Right renal pelvis (tissue), 4 donors: ENCODE measurements at regions not wholly inside any gene's neighbourhood (a gene's known extent, or its start where the extent isn't known, plus 50 kb on each side); places are given as distances from the start of the nearest gene placed in this dataset.
A peak's percentile ranks its signal among the peaks of the same experiment; 100 is the strongest.
"Not testable (repeated sequence)": the region's sequence is repeated elsewhere in the genome, so short reads cannot be mapped to it uniquely, and the experiment has no call there.

Experiments used
- DNase-seq, 4 donors: peaks; one replicate each; pipeline ENCODE4 v3.0.0-alpha.2; 2013; ENCODE audit warnings: low read depth in 4 of 4, low spot score in 3 of 4, missing footprints in 1 of 4

DNA sequence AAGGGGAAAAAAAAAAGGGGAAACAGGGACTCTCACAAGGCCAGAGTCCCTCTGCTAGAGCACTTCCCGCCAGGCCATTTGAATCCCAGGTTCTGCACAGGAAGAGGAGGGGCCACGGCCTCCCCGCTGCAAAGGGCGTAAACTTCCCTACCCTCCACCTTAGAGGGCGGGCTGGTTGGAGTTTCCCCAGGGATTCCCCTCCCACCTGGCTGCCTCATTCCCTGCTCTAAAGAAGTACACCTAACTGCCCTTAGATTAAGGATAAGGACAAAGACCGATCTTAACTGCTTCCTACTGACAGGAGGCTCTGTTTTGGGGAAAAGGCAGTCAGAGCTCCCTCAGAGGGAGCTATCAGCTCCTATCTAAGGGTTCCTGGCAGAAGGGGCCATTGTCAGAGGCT, 102.0 kb upstream of the ARMC3 start:
- DNase-seq = no peak

GRCh38 chr10:22824984-22825383, 102.9 kb upstream of the ARMC3 start:
- no peak for DNase-seq

GRCh38 chr10:22824520-22824919, 103.3 kb upstream of the ARMC3 start:
- DNase-seq = no peak

GRCh38 chr10:22823109-22823508, 104.7 kb upstream of the ARMC3 start:
- no peak for DNase-seq

DNA sequence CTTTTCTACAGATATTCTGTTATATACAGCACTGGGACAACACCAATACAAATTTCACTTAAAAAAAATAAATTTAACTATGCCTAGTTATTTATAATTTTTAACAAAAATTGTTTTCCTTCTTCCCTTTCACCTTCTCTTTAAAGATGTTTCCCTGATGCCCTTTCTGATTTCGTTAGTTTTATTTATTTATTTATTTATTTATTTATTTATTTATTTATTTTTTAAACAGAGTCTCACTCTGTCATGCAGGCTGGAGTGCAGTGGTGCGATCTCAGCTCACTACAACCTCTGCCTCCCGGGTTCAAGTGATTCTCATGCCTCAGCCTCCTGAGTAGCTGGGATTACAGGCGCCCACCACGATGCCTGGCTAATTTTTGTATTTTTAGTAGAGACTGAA, 105.9 kb upstream of the ARMC3 start:
- not testable (repeated sequence) for DNase-seq

DNA sequence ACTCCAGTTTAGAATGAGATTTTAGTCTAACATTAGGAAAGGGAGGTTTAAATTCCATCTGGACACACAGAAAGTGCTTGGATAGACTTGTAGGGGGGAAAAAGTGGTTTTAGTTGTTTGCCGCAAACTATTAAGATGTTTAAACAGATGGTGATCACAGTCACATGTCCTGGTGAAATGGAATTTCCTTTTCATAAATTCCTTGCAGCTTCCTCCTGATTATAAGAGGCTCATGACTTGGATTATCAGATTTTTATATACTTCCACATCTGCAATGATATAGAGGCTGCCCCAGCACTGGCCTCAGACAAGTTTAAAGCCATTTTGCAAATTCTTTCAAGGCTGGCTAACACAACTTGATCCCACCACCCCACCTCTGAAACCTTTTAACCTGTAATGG, 106.4 kb upstream of the ARMC3 start:
- DNase-seq = no peak

GRCh38 chr10:22816298-22816653, 101.9 kb upstream of the PIP4K2A start:
- no peak for DNase-seq

DNA sequence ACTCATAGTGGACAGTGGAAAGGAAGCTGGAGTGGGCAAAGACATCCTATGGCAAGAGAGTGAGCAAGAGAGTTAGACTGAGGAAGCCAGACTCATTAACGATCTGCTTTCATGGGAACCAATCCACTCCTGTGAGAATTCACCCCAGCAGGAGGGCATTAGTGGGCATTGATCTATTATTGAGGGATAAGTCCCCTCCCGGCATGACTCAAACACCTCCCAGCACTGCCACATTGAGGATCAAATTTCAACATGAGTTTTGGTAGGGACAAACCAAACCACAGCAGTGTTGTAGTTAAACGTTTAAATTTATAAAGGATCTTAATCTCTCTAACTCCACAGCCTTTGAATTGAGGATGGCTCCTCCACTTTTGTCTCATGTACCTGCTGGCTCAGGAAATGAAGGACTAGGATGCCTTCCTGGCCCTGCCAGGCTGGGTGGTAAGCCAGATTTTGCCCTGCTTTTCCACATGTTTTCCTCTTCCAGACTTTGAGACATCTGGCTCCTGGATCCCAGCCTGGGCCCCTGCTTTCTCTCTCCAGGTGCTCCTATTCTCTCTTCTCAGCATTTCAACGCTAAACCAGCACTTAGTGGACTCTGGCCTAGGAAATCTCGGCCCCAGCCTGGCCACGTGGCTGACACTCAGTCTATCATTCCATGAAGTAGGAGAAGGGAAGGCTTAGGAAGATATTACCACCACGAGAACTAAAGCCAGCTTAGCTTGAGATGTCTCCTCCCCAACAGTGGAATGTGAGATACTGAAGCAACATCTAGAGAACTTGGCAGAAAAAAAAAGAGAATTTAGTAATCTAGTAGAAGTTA, 96.5 kb upstream of the PIP4K2A start:
- DNase-seq = no peak

DNA sequence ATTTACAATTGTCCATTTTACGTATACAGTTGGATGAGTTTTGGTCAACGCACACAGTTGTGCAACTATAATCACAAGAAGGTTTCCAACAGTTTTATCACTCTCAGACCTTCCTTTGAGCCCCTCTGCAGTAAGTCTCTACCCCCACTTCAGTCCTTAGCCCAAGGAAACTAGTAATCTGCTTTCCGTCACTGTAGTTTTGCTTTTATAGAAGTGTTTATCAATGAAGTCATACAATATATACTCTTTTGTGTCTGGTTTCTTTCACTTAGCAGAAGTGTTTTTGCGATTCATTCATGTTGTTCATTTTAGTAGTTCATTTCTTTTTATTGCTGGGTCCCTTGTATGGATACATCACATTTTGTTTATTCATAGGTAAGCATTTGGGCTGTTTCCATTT, 92.9 kb upstream of the PIP4K2A start:
- no peak for DNase-seq

- no peak for DNase-seq
Observed at GRCh38 chr10:22805304-22805703, 90.9 kb upstream of the PIP4K2A start.

- DNase-seq = no peak
Observed at GRCh38 chr10:22803261-22803885, 89.0 kb upstream of the PIP4K2A start.

DNA sequence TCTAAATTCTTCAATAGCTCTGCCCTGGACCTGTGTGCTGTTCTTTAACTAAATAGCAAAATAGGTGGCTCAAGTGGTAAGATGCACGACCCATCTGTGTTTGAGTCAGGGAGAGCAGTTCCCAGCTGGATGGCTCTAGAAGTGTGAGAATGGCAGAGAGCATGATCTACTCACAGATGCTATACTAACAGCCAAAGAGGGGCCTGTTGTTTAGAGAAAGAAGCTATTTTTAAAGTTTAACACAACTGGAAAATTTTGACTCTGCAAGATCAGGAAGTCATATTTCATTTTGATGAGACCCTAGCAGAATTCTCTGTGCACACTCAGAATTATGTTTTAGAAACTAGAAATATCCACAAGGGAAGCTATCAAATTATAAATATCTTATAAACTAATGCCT, 87.4 kb upstream of the PIP4K2A start:
- peak in 3 of 4 donors; percentile 20 to 33 (median 33) for DNase-seq

DNA sequence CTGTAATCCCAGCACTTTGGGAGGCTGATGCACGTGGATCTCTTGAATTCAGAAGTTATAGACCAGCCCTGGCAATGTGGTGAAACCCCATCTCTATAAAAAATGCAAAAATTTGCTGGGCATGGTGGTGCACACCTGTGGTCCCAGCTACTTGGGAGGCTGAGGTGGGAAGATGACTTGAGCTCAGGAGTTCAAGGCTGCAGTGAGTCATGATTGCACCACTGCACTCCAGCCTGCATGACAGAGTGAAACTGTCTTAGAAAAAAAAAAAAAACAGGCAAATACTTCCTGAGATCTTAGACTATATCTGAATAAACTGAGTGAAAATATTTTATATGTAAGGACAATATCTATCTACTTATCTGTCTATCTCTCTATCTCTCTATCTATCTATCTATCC, 83.4 kb upstream of the PIP4K2A start:
- not testable (repeated sequence) for DNase-seq

DNA sequence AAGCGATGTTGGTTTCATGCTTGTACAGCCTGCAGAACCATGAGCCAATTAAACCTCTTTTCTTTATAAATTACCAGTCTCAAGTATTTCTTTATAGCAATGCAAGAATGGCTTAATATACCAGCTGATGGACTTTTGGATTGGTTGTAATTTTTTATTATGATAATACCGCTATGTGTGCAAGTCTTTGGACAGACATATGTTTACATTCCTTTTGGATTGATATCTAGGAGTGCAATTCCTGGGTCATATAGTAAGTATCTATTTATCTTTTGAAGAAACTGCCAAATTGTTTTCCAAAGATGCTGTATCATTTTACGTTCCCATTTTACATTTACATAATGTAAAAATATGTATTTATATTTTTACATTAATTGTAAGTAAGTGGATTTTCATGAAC, 81.2 kb upstream of the PIP4K2A start:
- DNase-seq = no peak

DNA sequence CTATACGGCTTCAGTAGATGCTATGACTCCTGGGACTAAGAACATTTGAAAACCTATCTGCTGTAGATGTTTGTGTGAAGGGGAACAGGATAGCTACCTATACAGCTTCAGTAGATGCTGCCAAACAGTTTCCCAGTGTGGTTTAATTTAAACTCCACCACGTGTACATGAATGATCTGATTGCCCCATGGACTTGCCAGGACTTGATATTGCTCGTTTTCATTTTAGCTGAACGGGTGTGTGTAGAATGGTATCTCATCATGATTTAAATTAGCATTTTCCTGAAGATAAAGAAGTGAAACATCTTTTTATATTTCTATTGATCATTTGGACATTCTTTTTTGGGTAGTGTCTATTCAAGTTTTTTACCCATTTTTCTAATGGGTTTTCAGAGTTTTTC, 77.8 kb upstream of the PIP4K2A start:
- no peak for DNase-seq

DNA sequence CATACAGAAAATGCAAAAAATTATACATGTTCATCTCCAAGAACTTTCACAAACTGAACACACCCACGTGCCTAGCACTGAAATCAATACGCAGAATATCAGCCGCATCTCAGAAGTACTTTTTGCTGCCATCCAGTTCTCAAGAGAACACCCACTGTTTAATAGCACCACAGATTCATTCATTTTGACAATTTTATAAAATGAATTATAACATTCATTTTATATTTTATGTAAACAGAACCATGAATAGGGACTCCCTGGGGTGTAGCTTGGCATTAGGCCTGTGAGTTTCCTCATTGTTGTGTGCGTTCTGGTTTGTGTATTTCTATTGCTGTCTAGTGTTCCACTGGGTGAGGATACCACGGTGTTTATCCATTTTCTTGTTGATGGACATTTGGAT, 77.3 kb upstream of the PIP4K2A start:
- DNase-seq = no peak

GRCh38 chr10:22784668-22785067, 70.3 kb upstream of the PIP4K2A start:
- DNase-seq = no peak

DNA sequence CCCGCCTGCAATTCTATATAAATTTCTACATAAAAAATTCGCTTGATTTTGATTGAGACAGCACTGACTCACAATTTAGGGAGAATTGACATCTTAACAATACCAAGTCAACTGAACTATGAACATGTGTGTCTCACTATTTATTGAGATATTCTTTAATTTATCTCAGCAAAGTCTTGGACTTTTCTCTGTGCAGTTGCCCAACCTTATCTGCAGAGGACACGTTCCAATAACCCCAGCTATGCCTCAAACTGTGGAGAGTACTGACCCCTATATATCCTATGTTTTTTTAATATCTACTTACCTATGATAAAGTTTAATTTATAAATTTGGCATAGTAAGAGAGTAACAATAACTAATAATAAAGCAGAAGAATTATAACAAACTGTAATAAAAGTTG, 69.4 kb upstream of the PIP4K2A start:
- no peak for DNase-seq

DNA sequence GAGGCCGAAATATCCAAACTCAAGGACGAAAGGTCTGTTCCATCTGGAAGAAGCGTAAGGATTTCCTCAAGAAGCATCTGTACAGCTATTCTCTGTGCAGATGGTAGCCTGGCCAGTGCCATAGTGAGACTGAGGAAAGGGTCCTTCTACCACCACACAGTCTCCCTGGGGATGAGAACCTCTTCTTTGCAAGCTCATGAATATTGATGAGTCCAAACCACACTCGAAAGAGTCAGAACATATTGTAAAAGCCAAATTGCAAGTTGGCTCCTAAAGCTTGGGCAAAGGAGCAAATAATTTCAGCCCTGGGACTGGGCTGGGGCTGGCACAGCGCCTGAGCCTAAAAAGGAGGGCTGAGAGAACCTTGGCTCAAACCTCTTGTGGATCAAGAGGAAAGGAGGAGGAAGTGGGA, 66.1 kb upstream of the PIP4K2A start:
- no peak for DNase-seq

DNA sequence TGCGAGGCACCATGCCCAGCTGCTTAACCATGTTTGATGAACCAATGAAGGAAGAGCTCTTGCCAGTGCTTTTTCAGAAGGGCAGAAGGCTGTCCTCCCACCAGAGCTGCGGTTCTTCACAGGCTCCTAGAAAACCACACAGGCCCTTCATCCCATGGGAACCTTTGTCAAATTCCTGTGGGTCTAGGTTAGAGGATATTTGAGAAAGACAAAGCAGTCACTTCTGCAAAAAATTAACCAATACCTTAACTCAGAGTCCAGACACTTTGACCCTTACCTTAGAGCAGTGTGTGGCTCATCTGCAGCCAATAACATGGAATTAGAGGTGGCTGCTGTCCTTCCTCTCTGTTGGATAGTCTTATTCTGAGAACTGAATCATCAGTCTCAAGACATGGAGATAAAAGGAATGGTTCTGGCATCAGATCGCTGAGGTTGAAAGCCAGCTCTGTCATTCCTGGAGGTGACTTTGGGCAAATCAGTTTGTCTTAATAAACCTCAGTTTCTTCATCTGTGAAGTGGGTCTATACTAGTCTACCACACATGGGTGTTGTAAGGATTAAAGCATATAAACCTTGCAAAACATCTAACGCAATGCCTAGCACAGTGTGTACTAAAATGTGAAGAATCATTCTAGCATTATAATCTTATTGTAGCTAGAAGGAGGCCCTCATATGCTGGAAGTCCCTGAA, 65.1 kb upstream of the PIP4K2A start:
- DNase-seq = no peak

GRCh38 chr10:22774102-22774501, 59.7 kb upstream of the PIP4K2A start:
- no peak for DNase-seq

- DNase-seq = not testable (repeated sequence)
Observed at GRCh38 chr10:22771631-22772030, 57.3 kb upstream of the PIP4K2A start.
